HG03442 (cell line): ENCODE measurements at regions not wholly inside any gene's neighbourhood (a gene's known extent, or its start where the extent isn't known, plus 50 kb on each side); places are given as distances from the start of the nearest gene placed in this dataset.

Experiments
- ATAC-seq: cut with Tn5 transposase; IDR thresholded peaks from one replicate; pipeline ENCODE4 v1.9.1; 2021; ENCODE audit warnings: mild to moderate bottlenecking, moderate library complexity; ENCODE audit not compliant: unreplicated experiment

- no peak for ATAC-seq
Observed at GRCh38 chr12:125267114-125267513, 201.9 kb downstream of the AACS start.

GRCh38 chr12:125269276-125269675, 204.0 kb downstream of the AACS start:
- no peak for ATAC-seq

- no peak for ATAC-seq
Observed at GRCh38 chr12:125271892-125272291, 206.7 kb downstream of the AACS start.

- ATAC-seq, result no peak
Observed at GRCh38 chr12:125272383-125272933, 207.2 kb downstream of the AACS start.

- ATAC-seq, result no peak
Observed at GRCh38 chr12:125276567-125276966, 211.3 kb downstream of the AACS start.

- no peak for ATAC-seq
Observed at GRCh38 chr12:125280482-125281377, 215.5 kb downstream of the AACS start.

- ATAC-seq, result no peak
Observed at GRCh38 chr12:125282921-125283320, 217.7 kb downstream of the AACS start.

- no peak for ATAC-seq
Observed at GRCh38 chr12:125283521-125283920, 218.3 kb downstream of the AACS start.

GRCh38 chr12:125284087-125284486, 218.9 kb downstream of the AACS start:
- no peak for ATAC-seq

GRCh38 chr12:125284945-125285685, 219.9 kb downstream of the AACS start:
- ATAC-seq, result peak; percentile 35

GRCh38 chr12:125286005-125286727, 220.9 kb downstream of the AACS start:
- ATAC-seq, result no peak

- peak; percentile 70 for ATAC-seq
Observed at GRCh38 chr12:125287155-125287847, 222.1 kb downstream of the AACS start.

GRCh38 chr12:125288931-125289928, 224.0 kb downstream of the AACS start:
- no peak for ATAC-seq

GRCh38 chr12:125289970-125290369, 224.7 kb downstream of the AACS start:
- ATAC-seq, result no peak

GRCh38 chr12:125292700-125293099, 227.5 kb downstream of the AACS start:
- no peak for ATAC-seq

GRCh38 chr12:125295550-125295949, 230.3 kb downstream of the AACS start:
- no peak for ATAC-seq

GRCh38 chr12:125296701-125297100, 231.5 kb downstream of the AACS start:
- no peak for ATAC-seq

GRCh38 chr12:125299840-125300239, 234.6 kb downstream of the AACS start:
- ATAC-seq, result no peak

- no peak for ATAC-seq
Observed at GRCh38 chr12:125300249-125300648, 235.0 kb downstream of the AACS start.
